Thyroid gland (tissue), 4 donors: ENCODE measurements at regions not wholly inside any gene's neighbourhood (a gene's known extent, or its start where the extent isn't known, plus 50 kb on each side); places are given as distances from the start of the nearest gene placed in this dataset.

ENCODE experiments used
- CTCF ChIP-seq, 6 experiments: fragments of 200-600 bp in 3 of 6; fragments of 450-650 bp in 3 of 6; sonication (generic) in 3 of 6; IDR thresholded peaks; one replicate each; pipeline ENCODE4 v1.5.1; 2016 to 2019; ENCODE audit warnings: antibody characterized with exemption in 6 of 6, mild to moderate bottlenecking in 2 of 6, inconsistent platforms in 1 of 6, moderate library complexity in 1 of 6
- POLR2A ChIP-seq, 2 donors: fragments of 450-650 bp; IDR thresholded peaks; one replicate each; pipeline ENCODE4 v1.6.1; 2017; ENCODE audit warnings: antibody characterized with exemption in 2 of 2, mild to moderate bottlenecking in 2 of 2, moderate library complexity in 1 of 2

GRCh38 chr2:176826984-176827668 lies 385.5 kb upstream of the HNRNPA3 start:
- TF ChIP-seq CTCF (IDR thresholded peaks at IDR 0.05): no peak
- TF ChIP-seq POLR2A (IDR thresholded peaks at IDR 0.05): no peak
